ENCODE measurements at regions not wholly inside any gene's neighbourhood (a gene's known extent, or its start where the extent isn't known, plus 50 kb on each side); places are given as distances from the start of the nearest gene placed in this dataset.
A peak's percentile ranks its signal among the peaks of the same experiment; 100 is the strongest.

DNA sequence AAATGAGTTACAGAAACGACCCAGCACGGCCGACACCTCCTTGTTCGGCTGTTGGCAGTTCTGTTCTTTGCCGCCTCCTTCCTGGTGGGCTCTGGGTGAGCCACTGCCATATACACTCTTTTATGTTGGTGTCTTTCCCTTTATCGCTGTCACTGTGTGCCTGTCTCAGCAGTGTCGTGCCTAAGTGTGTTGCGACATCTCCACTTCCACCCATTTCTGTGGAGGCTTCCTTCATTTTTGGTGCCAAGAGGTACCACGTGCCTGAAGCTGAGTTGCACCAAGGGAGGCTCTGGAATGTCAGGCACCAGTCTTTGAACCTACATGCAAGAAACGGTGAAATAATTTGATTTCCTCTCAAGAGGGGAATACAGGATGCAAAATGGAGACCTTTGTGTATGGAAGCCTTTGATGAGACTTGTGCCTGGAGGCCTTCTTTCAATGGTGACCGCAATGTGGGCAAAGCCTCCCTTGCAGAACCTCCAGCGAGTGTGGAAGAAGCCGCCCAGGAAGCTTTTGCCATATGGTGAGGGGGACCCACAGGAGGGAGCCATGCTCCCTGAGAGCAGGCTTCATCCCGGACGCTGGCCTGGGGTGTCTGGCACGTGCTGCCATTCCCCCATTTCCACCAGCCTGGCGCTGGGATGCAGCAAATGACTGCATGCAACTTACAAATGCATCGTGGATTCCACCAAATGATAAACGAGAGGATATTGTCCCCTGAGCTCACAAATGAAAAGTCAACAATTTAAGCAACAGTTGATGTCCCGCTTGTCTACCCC, 136.2 kb downstream of the TEX29 start:
- FAIRE-seq, result no peak

DNA sequence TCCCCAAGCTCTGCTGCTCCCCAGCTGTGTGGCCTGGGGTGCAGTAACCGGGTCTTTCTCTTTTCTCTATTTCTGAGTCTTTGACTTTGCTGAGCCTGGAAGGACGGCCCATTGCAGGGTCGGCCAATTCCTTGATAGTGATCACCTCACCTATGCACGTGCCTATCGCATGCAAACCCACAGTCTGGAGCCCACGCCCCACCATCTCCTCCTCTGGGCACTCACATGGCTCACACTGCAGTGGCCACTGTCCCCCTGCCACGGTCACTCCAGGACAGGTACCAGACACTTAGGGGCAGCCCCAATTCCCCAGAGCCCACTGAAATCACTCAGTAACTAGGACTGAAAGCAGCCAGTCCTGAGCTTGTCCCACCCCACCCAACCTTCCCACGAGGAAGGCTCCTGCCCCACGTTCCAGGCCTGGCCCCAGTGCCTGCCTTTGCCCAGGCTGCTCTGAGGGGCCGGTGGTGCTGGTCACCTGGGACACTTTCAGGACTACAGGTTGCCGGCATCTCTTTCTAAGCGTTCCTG, 137.6 kb downstream of the TEX29 start:
- FAIRE-seq, result no peak

DNA sequence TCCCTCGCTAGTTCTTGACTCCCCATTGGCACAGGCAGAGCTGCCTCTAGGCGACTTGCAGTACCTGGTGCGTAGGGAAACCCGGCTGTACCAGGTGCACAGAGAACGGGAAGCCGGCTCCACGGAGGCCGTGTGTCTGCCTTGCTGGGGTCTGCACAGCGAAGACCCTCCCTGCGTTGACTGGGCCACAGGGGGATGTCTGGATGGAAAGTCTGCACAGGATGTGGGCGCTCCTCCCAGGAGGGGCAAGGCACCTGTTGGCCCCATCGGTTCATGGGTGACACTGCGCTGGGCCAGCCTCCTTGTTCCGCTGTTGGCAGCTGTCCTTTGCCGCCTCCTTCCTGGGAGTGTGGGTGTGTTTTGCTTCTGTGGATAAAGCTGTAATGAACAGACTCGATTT, 138.3 kb downstream of the TEX29 start:
- no peak for FAIRE-seq

DNA sequence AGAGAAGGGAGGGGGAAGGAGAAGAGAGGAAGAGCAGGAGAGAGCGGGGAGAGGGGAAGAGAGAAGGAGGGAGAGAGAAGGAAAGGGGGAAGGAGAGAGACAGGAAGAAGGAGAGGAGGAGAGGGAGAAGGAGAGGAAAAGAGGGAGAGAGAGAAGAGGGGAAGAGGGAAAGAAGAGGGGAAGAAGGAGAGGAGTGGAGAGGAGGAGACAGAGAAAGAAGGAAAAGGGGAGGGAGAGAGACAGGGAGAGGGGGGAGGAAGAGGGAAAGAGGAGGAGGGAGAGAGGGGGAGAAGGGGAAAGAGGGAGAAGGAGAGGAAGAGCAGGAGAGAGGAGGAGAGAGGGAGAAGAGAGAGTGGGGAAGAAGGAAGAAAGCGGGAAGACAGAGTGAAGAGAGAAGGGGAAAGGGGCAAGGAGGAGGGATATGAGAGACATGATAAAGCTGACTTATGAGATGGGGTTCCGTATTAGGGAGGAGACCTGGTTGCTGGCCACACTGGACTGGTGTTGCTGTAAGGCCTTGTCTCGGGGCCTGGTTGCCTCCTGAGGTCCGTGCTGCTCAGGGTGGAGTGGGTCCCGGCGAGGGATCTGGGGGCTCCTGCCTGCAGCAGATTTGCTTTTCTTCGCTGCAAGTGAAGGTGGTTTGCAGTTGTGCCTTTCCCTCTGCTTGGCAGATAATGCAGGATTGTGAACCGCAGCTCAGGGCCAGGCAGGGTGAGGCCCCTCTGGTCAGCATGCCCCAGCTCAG, 139.5 kb downstream of the TEX29 start:
- FAIRE-seq, result no peak

DNA sequence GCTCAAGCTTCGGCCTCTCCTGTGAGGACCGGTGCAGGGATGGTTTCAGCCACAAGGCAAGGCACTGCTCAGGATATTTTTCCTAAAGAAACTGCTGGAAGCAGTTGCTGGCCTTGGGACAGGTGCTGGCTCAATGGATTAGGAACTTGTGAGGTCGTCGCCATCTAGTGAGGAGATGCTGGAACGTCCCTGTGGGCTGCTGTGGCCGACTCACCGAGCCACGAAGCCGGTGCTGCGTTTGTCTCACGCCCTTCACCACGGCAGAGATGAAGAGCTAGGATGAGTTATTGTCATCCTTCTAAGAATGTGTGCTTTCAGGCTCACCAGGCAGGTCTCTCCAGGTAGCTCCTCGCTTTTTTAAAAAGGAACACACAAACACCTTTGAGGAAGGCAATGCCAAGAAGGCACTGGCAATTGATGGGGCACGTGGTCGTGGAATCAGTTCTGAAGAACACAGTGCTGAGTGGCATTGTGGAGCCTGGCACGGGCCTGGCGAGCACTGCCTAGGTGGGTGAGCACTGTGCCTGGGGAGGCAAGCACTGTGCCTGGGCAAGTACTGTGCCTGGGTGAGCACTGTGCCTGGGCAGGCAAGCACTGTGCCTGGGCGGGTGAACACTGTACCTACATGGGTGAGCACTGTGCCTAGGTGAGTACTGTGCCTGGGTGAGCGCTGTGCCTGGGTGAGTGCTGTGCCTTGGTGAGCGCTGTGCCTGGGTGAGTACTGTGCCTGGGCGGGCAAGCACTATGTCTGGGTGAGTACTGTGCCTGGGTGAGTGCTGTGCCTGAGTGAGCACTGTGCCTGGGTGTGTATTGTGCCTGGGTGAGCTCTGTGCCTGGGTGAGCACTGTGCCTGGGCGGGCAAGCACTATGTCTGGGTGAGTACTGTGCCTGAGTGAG, 140.4 kb downstream of the TEX29 start:
- no peak for FAIRE-seq

DNA sequence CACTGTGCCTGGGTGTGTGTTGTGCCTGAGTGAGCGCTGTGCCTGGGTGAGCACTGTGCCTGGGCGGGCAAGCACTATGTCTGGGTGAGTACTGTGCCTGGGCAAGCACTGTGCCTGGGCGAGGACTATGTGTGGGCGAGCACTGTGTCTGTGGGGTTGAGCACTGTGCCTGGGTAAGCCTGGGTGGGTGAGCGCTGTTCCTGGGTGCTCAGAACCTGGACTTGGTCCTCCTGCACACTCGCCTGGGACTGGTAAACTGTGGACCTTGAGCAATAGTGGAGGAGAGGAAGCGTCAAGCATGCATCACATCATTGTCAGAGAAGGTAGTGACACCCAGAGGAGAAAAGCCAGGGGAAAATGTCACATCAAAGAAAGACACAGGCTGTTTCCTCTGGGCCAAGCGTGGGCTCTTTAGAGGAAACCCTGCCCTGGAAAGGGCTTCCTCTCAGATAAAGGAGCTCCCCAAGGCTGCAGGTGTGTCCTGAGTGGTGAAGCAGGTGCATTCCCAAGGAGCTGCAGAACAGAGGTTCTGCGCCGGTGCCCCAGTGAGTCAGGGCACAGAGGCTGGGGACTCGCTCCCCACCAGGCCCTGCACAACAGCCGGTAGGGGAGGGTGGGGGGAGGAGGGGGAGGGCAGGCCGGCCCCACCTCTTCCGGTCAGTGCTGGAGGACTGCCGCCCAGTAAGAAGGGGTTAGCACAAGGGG, 141.2 kb downstream of the TEX29 start:
- FAIRE-seq, result no peak

DNA sequence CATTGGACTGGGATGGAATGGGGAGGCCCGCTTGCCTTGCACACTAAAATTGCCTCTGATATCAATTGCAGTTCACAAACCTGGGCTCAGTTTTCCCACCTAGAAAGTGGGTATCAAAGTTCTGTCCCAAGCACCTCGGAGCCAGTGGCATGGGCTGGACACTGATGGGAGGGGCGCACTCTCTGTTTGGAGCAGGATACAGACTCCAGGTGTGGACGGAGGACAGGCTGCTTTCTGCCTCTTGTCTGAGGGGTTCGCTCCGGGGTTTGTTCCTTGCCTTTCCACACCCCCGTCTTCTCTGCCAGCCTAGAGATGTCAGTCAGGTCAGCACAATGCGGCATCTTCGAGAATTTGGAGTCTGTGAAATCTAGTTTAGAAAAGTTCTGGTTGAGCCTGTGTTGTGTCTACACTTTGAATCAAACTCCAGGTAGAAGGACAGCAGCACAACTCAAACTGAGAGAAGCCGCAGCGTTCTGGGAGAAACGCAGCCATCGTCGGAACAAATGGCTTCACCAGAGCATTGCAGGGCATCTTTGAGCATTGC, 141.9 kb downstream of the TEX29 start:
- no peak for FAIRE-seq

DNA sequence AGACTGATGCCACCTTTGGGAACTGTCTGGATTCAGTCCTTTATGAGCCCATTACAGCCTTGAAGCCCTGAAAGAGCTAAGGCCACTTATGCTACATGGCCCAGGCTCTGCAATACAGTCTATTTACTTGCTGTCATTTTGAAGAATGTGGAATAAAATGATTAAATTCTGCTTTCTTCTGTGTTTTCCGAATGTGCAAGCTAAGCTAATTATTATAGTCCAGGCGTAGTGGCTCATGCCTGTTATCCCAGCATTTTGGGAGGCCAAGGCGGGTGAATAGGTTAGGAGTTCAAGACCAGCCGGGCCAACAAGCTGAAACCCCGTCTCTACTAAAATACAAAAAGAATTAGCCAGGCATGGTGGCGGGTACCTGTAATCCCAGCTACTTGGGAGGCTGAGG, 142.5 kb downstream of the TEX29 start:
- FAIRE-seq, result no peak

DNA sequence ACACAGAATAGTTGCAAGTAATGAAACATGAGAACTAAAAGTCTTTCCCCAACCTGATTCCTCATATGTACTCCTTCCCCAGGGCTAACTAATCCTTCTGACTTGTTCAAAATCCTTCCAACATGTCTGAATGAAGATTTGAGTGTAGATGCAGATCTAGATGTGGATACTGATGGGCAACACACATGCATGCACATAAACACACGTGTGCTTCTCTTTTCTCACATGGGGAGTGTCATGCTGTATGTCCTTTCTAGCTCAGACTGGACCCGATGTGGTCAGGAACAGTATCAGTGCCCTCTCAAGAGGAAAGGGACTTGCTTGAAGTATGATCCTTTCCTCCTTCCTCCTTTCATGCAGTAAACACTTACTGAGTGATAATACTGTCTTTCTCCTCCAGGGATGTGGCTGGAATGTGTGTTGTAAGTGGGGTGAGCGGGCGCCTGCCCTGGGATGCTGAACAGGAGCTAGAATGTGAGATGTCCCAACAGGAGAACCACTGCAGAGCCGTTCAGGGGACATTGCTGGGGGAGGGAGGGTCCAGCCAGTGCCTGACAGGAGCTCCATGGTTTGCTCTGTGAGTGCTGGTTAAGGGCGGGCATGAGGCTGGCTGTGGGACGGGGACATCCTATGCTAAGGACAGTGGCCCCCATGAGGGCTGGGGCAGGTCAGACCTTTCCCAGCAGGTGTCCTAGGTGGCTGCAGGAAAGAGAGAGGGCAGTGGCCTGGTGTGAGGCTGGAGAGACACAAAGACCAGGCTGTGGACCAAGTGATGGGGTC, 146.9 kb downstream of the TEX29 start:
- no peak for FAIRE-seq

DNA sequence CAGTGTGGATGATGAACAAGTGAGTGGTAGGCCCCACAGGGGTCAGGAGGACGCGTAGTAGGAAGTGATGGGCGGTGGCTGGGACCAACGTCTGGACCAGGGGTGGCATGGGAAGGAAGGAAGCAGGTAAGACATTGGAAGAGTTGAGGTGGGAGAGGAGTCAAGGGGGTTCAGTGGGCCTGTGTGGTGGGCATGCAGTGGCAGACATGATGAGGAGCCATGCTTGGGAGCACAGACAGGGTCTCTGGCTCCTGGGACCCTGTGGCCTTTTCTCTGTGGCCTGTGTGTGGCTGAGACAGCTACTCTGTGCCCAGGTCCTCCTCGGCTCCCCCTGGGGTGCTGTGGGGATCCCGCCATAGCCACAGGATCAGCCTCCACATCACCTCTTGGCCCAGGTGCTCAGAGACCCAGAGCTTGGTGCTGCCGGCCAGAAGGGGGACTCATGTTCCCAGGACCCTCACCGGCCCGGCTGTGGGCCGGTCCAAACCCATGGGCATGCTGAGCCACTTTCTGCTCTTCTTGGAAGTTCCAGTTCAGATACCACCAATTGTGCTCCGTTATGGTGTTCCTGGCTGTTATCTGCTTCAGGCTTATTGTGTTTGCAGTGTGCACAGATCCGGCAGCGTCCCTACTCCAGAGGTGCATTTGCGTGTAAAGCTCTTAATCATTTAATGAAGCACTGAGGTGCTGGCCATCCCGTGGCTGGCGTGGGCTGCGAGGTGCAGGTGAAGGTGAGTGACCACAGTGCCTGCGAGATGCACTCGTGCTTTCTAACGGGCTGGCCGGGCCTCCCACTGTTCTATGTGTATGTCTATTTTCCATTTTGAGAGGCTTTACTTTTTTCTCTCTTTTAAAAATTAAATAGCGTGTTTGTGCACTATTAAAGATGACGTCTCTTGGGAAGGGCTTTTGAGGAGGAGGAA, 147.9 kb downstream of the TEX29 start:
- no peak for FAIRE-seq

DNA sequence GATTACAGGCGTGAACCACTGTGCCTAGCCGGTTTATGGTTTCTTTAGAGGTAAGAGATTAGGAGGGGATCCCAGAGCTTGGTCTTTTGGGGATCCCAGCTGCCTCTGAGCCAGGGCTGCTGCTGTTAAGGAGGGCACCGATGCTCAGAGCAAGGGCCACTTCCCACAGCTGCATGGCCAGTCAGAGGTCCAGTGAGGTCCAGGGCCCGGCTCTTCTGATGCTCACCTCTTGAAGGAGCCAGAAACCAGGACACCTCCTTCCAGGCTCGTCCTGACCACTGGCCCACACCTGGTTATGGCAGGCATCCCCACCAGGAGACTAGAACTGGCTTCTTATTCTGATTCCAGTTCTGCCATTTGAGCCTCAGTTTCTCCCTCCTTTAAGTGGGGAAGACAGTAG, 149.0 kb downstream of the TEX29 start:
- FAIRE-seq, result no peak

DNA sequence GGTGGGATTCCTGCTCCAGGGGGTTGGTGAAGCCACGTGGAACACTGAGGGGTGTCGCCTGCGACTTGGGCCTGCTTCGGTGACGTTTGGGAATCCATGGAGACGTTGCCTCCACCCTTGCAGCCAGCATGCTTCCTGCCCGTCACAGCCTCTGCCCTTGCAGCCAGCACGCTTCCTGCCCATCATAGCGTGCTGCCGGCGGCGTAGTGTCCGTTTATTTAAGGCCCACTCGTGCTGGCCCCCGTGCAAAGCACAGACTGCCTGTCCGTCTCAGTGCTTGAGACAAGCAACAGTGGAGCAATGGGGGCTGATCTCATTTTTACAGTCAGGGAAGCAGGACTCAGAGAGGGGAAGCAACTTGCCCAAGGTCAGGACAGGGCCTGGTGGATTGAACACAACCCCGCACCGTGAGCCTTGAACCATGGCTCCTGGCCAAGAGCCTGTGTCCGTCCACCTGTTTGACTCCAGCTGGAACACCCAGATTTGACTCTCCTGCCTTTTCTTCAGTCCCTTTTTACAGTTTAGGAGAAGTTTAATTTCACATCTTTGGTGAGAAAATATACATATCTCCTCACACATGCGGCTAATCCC, 149.6 kb downstream of the TEX29 start:
- FAIRE-seq, result no peak

DNA sequence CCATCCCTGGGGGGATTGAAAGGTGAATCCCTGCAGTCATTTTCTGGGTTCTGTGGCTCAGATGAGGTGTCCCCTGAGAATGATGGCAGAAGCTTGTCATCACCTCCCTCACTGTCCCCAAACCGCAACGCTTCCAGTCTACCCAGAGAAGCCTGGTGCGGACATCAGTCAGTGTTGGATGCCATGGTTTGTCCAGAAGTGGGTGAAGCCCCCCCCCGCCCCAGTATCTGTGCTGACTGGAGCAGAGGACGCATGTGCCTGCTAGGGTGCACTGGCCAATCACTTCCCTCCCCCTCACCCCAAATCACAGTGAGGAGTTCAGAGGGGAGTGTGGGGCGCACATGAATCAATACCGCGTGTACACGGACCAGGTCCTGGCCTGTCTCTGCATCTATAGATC, 150.5 kb downstream of the TEX29 start:
- no peak for FAIRE-seq

DNA sequence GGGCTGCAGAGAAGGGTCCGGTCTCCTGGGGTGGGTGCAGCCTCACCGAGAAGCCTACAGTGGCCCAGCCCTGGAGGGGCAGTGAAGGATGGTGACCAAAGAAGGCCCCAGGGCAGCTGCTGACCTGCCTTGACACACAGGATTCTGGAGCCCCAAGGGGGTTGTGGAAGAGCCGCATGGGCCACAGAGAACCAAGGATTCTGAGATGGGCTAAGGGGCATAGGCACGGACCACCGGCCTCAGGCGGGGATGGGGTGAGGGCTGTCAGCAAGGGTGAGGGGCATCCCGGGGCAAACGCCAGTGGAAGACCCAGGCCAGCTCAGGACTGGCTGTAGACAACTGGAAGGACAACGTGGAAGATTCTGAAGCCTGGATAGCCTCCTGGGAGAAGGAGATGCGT, 151.6 kb downstream of the TEX29 start:
- no peak for FAIRE-seq

DNA sequence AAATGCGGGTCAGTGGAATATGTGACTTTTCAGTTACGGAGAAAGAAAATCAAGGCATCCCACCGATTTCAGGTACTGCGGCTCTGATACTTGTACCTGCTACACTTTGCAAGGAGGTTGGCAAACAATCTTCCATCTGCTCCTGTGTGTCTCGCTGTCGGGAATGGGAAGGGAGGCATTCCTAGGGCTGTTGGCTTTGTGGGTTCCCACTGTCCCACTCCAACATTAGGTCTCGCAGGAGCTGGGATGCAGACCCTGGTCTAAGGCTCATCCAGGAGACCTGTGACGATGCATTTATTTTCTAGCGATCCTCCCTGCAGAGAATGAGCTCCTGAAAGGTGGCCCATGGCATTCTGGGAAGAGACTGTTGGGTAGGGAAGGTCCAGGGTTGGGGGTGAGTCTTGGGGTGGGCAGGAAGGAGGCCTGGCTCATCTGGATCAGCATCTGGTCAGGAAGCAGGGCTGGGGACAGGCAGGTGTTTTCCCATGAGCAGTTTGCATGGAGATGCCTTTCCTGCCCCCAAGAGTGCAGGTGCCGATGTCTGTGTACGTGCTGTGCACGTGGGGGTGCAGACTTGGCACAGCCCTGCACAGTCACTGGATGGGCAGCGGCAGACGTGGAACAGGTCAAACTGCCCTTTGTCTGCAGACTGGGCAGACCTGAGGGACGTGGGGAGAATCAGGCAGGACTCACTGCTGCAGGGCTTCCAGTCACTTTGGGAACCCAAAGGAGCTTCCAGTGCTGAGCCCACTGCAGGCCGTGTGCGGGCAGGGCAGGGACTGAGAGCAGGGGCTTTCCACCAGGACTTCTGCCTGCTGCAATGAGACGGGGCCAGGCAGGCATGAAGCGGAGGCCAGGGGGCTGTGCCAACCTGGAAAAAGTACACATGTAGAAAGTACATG, 152.4 kb downstream of the TEX29 start:
- no peak for FAIRE-seq

DNA sequence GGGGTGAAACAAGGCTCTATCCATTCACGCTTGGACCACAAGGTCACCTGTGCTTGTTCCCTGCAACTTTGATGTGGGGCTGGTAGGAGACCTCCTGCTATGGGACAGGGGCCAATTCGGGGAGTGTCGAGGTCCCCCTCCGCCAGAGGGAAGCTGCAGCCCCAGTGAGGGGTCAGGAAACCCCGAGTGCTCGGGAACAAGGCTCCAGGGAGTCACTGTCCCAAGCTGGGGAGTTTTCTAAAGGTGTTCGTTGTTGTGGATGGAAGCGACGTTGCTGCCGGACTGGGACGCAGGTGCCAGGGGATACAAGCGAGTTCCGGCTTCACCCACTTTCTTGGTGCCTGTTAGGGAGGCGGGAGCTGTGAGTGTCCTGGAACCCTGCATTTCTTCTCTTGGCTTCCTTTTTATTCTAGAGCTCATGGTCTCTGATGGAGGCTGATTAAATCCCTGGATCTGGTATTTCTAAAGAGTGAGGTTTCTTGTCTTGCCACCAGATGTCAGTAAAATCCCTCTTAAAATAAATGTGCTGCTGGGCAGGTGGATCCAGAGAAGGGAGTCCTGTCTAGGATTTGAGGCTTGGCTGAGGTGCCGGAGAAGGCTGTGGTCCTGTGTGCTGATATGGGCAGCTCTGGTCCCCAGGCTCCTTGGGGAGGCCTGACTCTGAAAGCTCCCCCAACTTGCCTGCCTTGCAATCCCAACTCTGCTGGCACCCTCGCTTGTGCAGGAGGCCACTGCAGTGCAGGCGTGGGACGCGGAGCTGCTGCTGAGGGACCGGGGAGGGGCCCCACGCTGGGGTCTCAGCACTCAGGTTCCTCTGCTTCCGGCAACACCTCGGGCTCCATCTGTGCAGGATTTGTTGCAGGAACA, 153.9 kb downstream of the TEX29 start:
- FAIRE-seq, result peak; percentile 21

DNA sequence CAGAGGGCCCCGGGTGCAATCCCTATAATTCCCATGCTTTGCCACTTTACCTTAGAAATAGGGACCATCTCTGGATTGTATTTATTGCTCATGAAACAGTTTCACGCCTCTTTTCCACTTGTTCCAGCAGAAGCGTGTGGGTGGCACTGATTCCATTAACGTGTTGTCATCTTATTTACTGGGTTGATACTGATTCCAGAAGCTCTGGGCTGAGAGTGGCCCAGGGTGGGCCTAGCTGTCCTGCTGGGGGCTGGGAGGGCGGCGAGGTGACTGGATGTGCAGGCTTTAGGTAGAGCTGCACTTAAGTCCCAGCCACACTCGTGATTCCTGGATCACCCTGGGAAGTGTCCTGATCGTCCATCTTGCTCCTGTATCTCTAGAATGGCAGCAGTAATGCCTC, 155.0 kb downstream of the TEX29 start:
- no peak for FAIRE-seq

DNA sequence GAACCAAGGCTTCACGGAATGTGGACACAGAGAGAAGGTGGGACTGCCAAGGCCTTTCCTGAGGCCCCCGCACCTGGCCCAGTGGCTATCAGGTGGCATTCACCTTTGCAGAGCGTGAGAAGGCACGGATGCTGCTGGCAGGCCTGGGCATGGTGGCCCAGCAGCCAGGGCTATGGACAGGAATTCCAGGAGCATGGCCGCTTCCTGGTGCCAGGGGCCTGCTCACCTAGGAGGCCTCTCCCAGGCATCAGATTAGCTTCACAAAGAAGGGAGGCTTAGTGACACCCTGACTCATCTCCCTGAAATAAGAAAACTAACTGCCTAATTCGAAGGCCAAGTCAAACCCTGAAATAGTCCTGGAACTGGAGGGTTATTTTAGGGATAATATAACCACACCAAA, 155.8 kb downstream of the TEX29 start:
- no peak for FAIRE-seq

Measured in G401.6 (cell line).